GM12878 (cell line): ENCODE measurements at regions not wholly inside any gene's neighbourhood (a gene's known extent, or its start where the extent isn't known, plus 50 kb on each side); places are given as distances from the start of the nearest gene placed in this dataset.

Experiments used
- ATAC-seq: fragments of 200-7000 bp; cut with Tn5 transposase; 3 replicates; pipeline ENCODE4 v1.9.1; 2020; ENCODE audit warnings: mild to moderate bottlenecking, moderate library complexity
- BruUV-seq: library from RNA; stranded (reverse); fragments of 400-500 nt; replicated peaks from 2 replicates; lab custom pipeline; 2021; lab: Mats Ljungman, UMichigan
- CTCF ChIA-PET: fragments of 300-600 bp; sonication (Branson Sonifier 250); formaldehyde crosslinking; extraction: SDS; loops from one replicate; lab custom pipeline; 2021; ENCODE audit warnings: inconsistent platforms; lab: Yijun Ruan, JAX
- POLR2A ChIA-PET: fragments of 350-600 bp; formaldehyde crosslinking; extraction: SDS; loops from one replicate; lab custom pipeline; 2021; ENCODE audit warnings: inconsistent platforms; lab: Charles Lee
- RAD21 ChIA-PET: fragments of 300-600 bp; sonication (Branson Sonifier 250); formaldehyde crosslinking; loops from one replicate; lab custom pipeline; 2023; ENCODE audit warnings: antibody characterized with exemption; ENCODE audit not compliant: unreplicated experiment; lab: Charles Lee
- SMC1A ChIA-PET: fragments of 300-600 bp; sonication (Branson Sonifier 250); formaldehyde crosslinking; loops from one replicate; lab custom pipeline; 2023; ENCODE audit not compliant: unreplicated experiment, uncharacterized antibody; lab: Charles Lee
- DNase-seq: peaks from one replicate; pipeline ENCODE4 v3.0.0-alpha.2; 2011; ENCODE audit warnings: low read depth, low spot score
- FAIRE-seq: peaks from 3 replicates; lab custom pipeline; 2011; peaks lifted over from hg19 to GRCh38; lab: Jason Lieb, UNC
- H2AFZ ChIP-seq: 2 replicates; pipeline ENCODE4 v1.6.0; 2011; ENCODE audit warnings: low read depth, low read length, control low read depth; ENCODE audit not compliant: control insufficient read depth
- H3K27ac ChIP-seq: 2 replicates; pipeline ENCODE4 v1.5.1; 2011; ENCODE audit warnings: control low read depth; ENCODE audit not compliant: control insufficient read depth, insufficient read depth
- H3K27me3 ChIP-seq, 2 experiments: replicated peaks in 1 of 2; 2 replicates each; pipeline versions ENCODE4 v1.6.0 to v1.6.1; 2011; ENCODE audit warnings: low read length in 1 of 2; ENCODE audit not compliant: control insufficient read depth in 2 of 2, insufficient read depth in 2 of 2
- H3K36me3 ChIP-seq, 2 experiments: 2 replicates each; pipeline ENCODE4 v1.5.1; 2011; ENCODE audit warnings: low read length in 1 of 2; ENCODE audit not compliant: control insufficient read depth in 2 of 2, insufficient read depth in 2 of 2
- H3K4me1 ChIP-seq: 2 replicates; pipeline ENCODE4 v1.6.1; 2011; ENCODE audit warnings: mild to moderate bottlenecking, low read length, moderate library complexity, mixed read lengths; ENCODE audit not compliant: control insufficient read depth, insufficient read depth
- H3K4me2 ChIP-seq: 2 replicates; pipeline ENCODE4 v1.6.0; 2011; ENCODE audit warnings: control low read depth; ENCODE audit not compliant: control insufficient read depth, insufficient read depth
- H3K4me3 ChIP-seq: fragments of 200-600 bp; sonication (generic); 2 replicates; pipeline ENCODE4 v1.5.1; 2016
- H3K79me2 ChIP-seq: 2 replicates; pipeline ENCODE4 v1.6.0; 2011; ENCODE audit warnings: low read length; ENCODE audit not compliant: control insufficient read depth, insufficient read depth
- H3K9ac ChIP-seq: 2 replicates; pipeline ENCODE4 v1.8.0; 2011; ENCODE audit warnings: low read length, control low read depth, mixed read lengths; ENCODE audit not compliant: control insufficient read depth, insufficient read depth
- H3K9me3 ChIP-seq: replicated peaks from 3 replicates; pipeline ENCODE4 v1.5.1; 2011; ENCODE audit warnings: mild to moderate bottlenecking, low read length; ENCODE audit not compliant: control insufficient read depth, insufficient read depth
- H4K20me1 ChIP-seq: 2 replicates; pipeline ENCODE4 v1.6.0; 2011; ENCODE audit not compliant: control insufficient read depth, insufficient read depth
- CUX1 ChIP-seq: IDR thresholded peaks from 2 replicates; pipeline ENCODE4 v1.6.1; 2012; ENCODE audit warnings: improper control_type of control experiment, low read depth, low read length; ENCODE audit not compliant: insufficient replicate concordance
- GATAD2B ChIP-seq: fragments of 450-650 bp; conservative IDR thresholded peaks from 2 replicates; pipeline ENCODE4 v1.6.1; 2017; ENCODE audit warnings: low read depth, mild to moderate bottlenecking, moderate library complexity
- PAX8 ChIP-seq: fragments of 450-650 bp; IDR thresholded peaks from 2 replicates; pipeline ENCODE4 v1.6.1; 2017; ENCODE audit warnings: mild to moderate bottlenecking, moderate library complexity
- PRDM15 ChIP-seq: fragments of 450-650 bp; formaldehyde crosslinking; IDR thresholded peaks from 2 replicates; pipeline ENCODE4 v1.4.0; 2020; ENCODE audit warnings: mild to moderate bottlenecking, moderate library complexity
- SMARCA5 ChIP-seq: fragments of 450-650 bp; IDR thresholded peaks from 2 replicates; pipeline ENCODE4 v1.6.1; 2017; ENCODE audit warnings: mild to moderate bottlenecking
- WGBS: methylation state at CpG from one replicate; pipeline ENCODE4 v1.1.6; 2016; ENCODE audit warnings: low lambda C conversion rate; ENCODE audit not compliant: insufficient replicate concordance, insufficient coverage; ENCODE audit errors: missing lambda C conversion rate; 5-methylcytosine and 5-hydroxymethylcytosine counted together
- in situ Hi-C: fragments of 300-500 bp; cut with MboI; formaldehyde crosslinking; loops from 9 replicates; pipeline ENCODE4 v1.14.3; 2018; ENCODE audit warnings: mixed read lengths
- intact Hi-C: fragments of 100-400 bp; cut with micrococcal nuclease; formaldehyde crosslinking; loops from one replicate; pipeline ENCODE4 v1.14.2; 2022; ENCODE audit not compliant: unreplicated experiment

GRCh38 chr2:160741815-160742214 is 248.2 kb upstream of the RBMS1 start (continued):
- no peak for TF ChIP-seq PRDM15 (CRISPR knock-in tag)

- no peak for FAIRE-seq
- POLR2A ChIA-PET: no interaction called here
- TF ChIP-seq SMARCA5 (no peak), GATAD2B (no peak), CUX1 (no peak), PAX8 (no peak)
- TF ChIP-seq, all 136 proteins: peak for 0
- no TSS peak for BruUV-seq
- H3K9me3 ChIP-seq: no peaks in the 10 kb centered on the region
- intact Hi-C loops (no loop called here), in situ Hi-C loops (no loop called here)
- H3K27ac ChIP-seq: no peak overlapping the region
- H3K79me2 ChIP-seq: no peaks in the 10 kb centered on the region
- no peaks in the 10 kb centered on the region for H3K36me3 ChIP-seq
- H3K4me2 ChIP-seq: no peak overlapping the region
- no peak for ATAC-seq
- no peaks in the 10 kb centered on the region for H3K4me1 ChIP-seq
- no peak overlapping the region for H2AFZ ChIP-seq
- ChIA-PET SMC1A (no interaction called here), RAD21 (no interaction called here), CTCF (no interaction called here)
- H3K27me3 ChIP-seq: no peaks in the 10 kb centered on the region
- no peak overlapping the region for H3K9ac ChIP-seq
- no peak for DNase-seq
- no peak overlapping the region for H3K4me3 ChIP-seq
- no peaks in the 10 kb centered on the region for H4K20me1 ChIP-seq
- 27% methylated on average over 2 of the region's 2 CpGs for WGBS
Measured at GRCh38 chr2:160742667-160743066, 249.1 kb upstream of the RBMS1 start.
